Mucosa of descending colon (tissue), 3 donors: ENCODE measurements at regions not wholly inside any gene's neighbourhood (a gene's known extent, or its start where the extent isn't known, plus 50 kb on each side); places are given as distances from the start of the nearest gene placed in this dataset.

Experiments
- ATAC-seq: fragments of 200-7000 bp; cut with Tn5 transposase; one replicate; pipeline ENCODE4 v1.9.1; 2020; ENCODE audit warnings: mild to moderate bottlenecking, moderate library complexity
- DNase-seq, 3 donors: peaks; one replicate each; pipeline ENCODE4 v3.0.0-alpha.2; 2020
- H3K36me3 ChIP-seq: fragments of 200-600 bp; one replicate; pipeline ENCODE4 v1.8.0; 2021; ENCODE audit warnings: low read depth, mild to moderate bottlenecking
- H3K4me1 ChIP-seq: fragments of 200-600 bp; one replicate; pipeline ENCODE4 v1.8.0; 2021; ENCODE audit warnings: low read depth, mild to moderate bottlenecking
- H3K4me3 ChIP-seq: fragments of 200-600 bp; one replicate; pipeline ENCODE4 v1.8.0; 2021; ENCODE audit warnings: mild to moderate bottlenecking
- H3K9me3 ChIP-seq: fragments of 200-600 bp; one replicate; pipeline ENCODE4 v1.8.0; 2021; ENCODE audit warnings: mild to moderate bottlenecking
- intact Hi-C, 2 donors: fragments of 100-400 bp; cut with DNase I in 1 of 2; cut with micrococcal nuclease in 1 of 2; formaldehyde crosslinking; loops; one replicate each; pipeline versions ENCODE4 v1.11.0 to v1.11.1; 2022; cut with DNase I, micrococcal nuclease
- TF ChIP-seq, protein P1 (sequence below): fragments of 200-600 bp; IDR thresholded peaks from one replicate; pipeline ENCODE4 v1.8.0; 2022; ENCODE audit warnings: antibody characterized with exemption, mild to moderate bottlenecking
- donor health status: DM: no; HTN: no; CAD: no; lungs with moderate emphysema.
- donor health status: DM: no; HTN: no; CAD: no.
- donor health status: DM: no; HTN: yes; CAD: no.

- ATAC-seq (no peak), DNase-seq (no peak)
- no peak overlapping the region for H3K4me3 ChIP-seq
- TF ChIP-seq, protein P1, sequence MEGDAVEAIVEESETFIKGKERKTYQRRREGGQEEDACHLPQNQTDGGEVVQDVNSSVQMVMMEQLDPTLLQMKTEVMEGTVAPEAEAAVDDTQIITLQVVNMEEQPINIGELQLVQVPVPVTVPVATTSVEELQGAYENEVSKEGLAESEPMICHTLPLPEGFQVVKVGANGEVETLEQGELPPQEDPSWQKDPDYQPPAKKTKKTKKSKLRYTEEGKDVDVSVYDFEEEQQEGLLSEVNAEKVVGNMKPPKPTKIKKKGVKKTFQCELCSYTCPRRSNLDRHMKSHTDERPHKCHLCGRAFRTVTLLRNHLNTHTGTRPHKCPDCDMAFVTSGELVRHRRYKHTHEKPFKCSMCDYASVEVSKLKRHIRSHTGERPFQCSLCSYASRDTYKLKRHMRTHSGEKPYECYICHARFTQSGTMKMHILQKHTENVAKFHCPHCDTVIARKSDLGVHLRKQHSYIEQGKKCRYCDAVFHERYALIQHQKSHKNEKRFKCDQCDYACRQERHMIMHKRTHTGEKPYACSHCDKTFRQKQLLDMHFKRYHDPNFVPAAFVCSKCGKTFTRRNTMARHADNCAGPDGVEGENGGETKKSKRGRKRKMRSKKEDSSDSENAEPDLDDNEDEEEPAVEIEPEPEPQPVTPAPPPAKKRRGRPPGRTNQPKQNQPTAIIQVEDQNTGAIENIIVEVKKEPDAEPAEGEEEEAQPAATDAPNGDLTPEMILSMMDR, result no peak
- H3K9me3 ChIP-seq, result no peaks in the 10 kb centered on the region
- intact Hi-C loops, result no loop called here
- H3K4me1 ChIP-seq, result no peaks in the 10 kb centered on the region
- no peaks in the 10 kb centered on the region for H3K36me3 ChIP-seq
Measured at GRCh38 chr10:23868121-23868520, 340.8 kb upstream of the KIAA1217 start.

DNA sequence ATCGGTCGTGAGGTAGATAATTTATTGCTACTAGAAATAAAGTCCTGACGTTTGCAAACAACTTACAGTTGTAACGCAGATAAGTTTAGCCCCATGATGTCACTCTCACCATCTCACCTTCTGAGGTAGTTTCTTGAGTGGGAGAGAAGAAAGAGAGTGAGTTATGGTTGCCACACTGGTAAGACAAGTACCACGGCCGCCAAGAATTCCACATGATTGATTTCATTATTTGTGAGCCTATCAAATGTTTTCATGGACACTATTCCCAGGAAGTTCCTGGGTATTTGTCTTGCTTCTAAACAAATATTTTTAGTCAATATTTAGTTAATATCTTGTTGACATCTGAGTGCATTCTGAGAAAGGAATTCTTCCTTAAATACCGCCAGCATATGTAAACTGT lies 339.4 kb upstream of the KIAA1217 start:
- Histone ChIP-seq H3K9me3 (no peaks in the 10 kb centered on the region), H3K4me3 (no peak overlapping the region), H3K4me1 (no peaks in the 10 kb centered on the region), H3K36me3 (no peaks in the 10 kb centered on the region)
- DNase-seq (no peak), ATAC-seq (no peak)
- intact Hi-C loops, result no loop called here
- TF ChIP-seq, protein P1, result no peak

DNA sequence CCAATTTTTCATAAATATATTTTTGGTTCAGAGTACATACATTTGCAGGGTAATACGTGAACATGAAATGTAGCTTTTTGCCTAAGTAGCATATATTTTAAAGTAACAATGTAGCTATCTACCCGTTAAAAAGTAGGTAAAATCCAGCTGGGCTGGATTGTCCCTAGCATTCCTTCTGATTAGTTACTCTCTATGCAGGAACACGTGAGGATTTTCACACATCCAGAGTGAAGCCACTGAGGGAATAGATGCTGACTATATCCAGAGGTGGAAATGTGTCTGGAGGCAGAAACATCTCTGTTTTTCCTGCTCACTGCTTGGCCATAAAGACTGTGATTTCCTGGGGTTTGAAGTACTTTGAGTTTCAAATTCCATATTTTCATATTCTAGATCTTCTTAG lies 338.9 kb upstream of the KIAA1217 start:
- H3K4me1 ChIP-seq, result no peaks in the 10 kb centered on the region
- no peaks in the 10 kb centered on the region for H3K9me3 ChIP-seq
- H3K4me3 ChIP-seq, result no peak overlapping the region
- DNase-seq (no peak), ATAC-seq (no peak)
- TF ChIP-seq, protein P1, result no peak
- no peaks in the 10 kb centered on the region for H3K36me3 ChIP-seq
- intact Hi-C loops, result no loop called here

- H3K4me1 ChIP-seq, result no peaks in the 10 kb centered on the region
- TF ChIP-seq, protein P1, result no peak
- H3K9me3 ChIP-seq, result no peaks in the 10 kb centered on the region
- no peak for ATAC-seq
- intact Hi-C loops, result no loop called here
- H3K4me3 ChIP-seq, result no peak overlapping the region
- no peak for DNase-seq
- H3K36me3 ChIP-seq, result no peaks in the 10 kb centered on the region
Measured at GRCh38 chr10:23870651-23871610, 338.0 kb upstream of the KIAA1217 start.

GRCh38 chr10:23872290-23872689 lies 336.6 kb upstream of the KIAA1217 start:
- ATAC-seq (no peak), DNase-seq (no peak)
- Histone ChIP-seq H3K9me3 (no peaks in the 10 kb centered on the region), H3K36me3 (no peaks in the 10 kb centered on the region), H3K4me3 (no peak overlapping the region), H3K4me1 (no peaks in the 10 kb centered on the region)
- TF ChIP-seq, protein P1, result no peak
- intact Hi-C loops, result no loop called here
